Endothelial cell of umbilical vein (primary cell): ENCODE measurements at regions not wholly inside any gene's neighbourhood (a gene's known extent, or its start where the extent isn't known, plus 50 kb on each side); places are given as distances from the start of the nearest gene placed in this dataset.

Source experiments
- CTCF ChIP-seq, 2 donors: IDR thresholded peaks; 1 replicate in 1 of 2; 2 replicates in 1 of 2; pipeline ENCODE4 v1.5.1; 2011; ENCODE audit warnings: low read length in 2 of 2, mild to moderate bottlenecking in 2 of 2, moderate library complexity in 2 of 2, control low read depth in 1 of 2, inconsistent platforms in 1 of 2, low read depth in 1 of 2; ENCODE audit not compliant: insufficient read depth in 1 of 2; ENCODE audit errors: extremely low read depth in 1 of 2
- EZH2 ChIP-seq: IDR thresholded peaks from 2 replicates; pipeline ENCODE4 v1.6.1; 2012; ENCODE audit warnings: borderline replicate concordance, low read depth, mild to moderate bottlenecking, moderate library complexity, low read length, inconsistent platforms; ENCODE audit not compliant: severe bottlenecking
- FOS ChIP-seq: IDR thresholded peaks from 2 replicates; pipeline ENCODE4 v1.6.1; 2011; ENCODE audit warnings: mild to moderate bottlenecking, low read length, moderate library complexity, borderline replicate concordance; ENCODE audit not compliant: insufficient read depth
- GATA2 ChIP-seq: IDR thresholded peaks from 2 replicates; pipeline ENCODE4 v1.7.0; 2011; ENCODE audit warnings: low read depth, mild to moderate bottlenecking, moderate library complexity, mixed read lengths, low read length; ENCODE audit not compliant: insufficient read length, insufficient read depth
- JUN ChIP-seq: IDR thresholded peaks from 2 replicates; pipeline ENCODE4 v1.6.1; 2011; ENCODE audit warnings: borderline replicate concordance, low read depth; ENCODE audit not compliant: insufficient read length, insufficient read depth
- MAX ChIP-seq: IDR thresholded peaks from 2 replicates; pipeline ENCODE4 v1.6.1; 2011; ENCODE audit not compliant: insufficient read depth, insufficient read length
- MYC ChIP-seq: IDR thresholded peaks from one replicate; pipeline ENCODE4 v1.6.1; 2011; ENCODE audit warnings: mild to moderate bottlenecking, low read depth, low read length
- POLR2A ChIP-seq: IDR thresholded peaks from 2 replicates; pipeline ENCODE4 v1.6.1; 2012; ENCODE audit warnings: low read depth, mild to moderate bottlenecking, control low read depth, low read length
- POLR2AphosphoS5 ChIP-seq: IDR thresholded peaks from 2 replicates; pipeline ENCODE4 v1.6.1; 2012; ENCODE audit warnings: low read depth, mild to moderate bottlenecking, control low read depth, low read length, moderate library complexity; ENCODE audit not compliant: insufficient read depth

- TF ChIP-seq POLR2A (no peak), EZH2 (no peak), CTCF (IDR thresholded peaks at IDR 0.05; ENCODE audit: extremely low read depth in 1 of 2, insufficient read depth in 1 of 2, low read depth in 1 of 2, low read length in 2 of 2) (no peak), MAX (no peak), POLR2AphosphoS5 (no peak), JUN (no peak), MYC (no peak), FOS (no peak), GATA2 (no peak)
Observed at GRCh38 chr6:147910281-147910680, 401.8 kb downstream of the SAMD5 start.
